CD4-positive, alpha-beta memory T cell (primary cell): ENCODE measurements at regions not wholly inside any gene's neighbourhood (a gene's known extent, or its start where the extent isn't known, plus 50 kb on each side); places are given as distances from the start of the nearest gene placed in this dataset.

Experiments used
- CTCF ChIA-PET: fragments of 350-600 bp; sonication (Branson Sonifier 250); formaldehyde crosslinking; loops from one replicate; lab custom pipeline; 2021; ENCODE audit warnings: inconsistent platforms; ENCODE audit not compliant: partially characterized antibody; lab: Charles Lee
- POLR2A ChIA-PET: fragments of 350-600 bp; sonication (Branson Sonifier 250); formaldehyde crosslinking; loops from one replicate; lab custom pipeline; 2021; ENCODE audit not compliant: partially characterized antibody; lab: Charles Lee
- DNase-seq, 5 donors: peaks; one replicate each; pipeline versions ENCODE4 v3.0.0 to v3.0.0-alpha.2; 2020 to 2022; ENCODE audit warnings: mixed read lengths in 1 of 5
- H3K27ac ChIP-seq: one replicate; pipeline ENCODE4 v1.7.0; 2013; ENCODE audit warnings: low read depth, low read length
- H3K27me3 ChIP-seq: 2 replicates; pipeline ENCODE4 v1.7.0; 2013; ENCODE audit warnings: mild to moderate bottlenecking, low read length, moderate library complexity; ENCODE audit not compliant: insufficient read depth
- H3K36me3 ChIP-seq: 2 replicates; pipeline ENCODE4 v1.7.0; 2013; ENCODE audit warnings: mild to moderate bottlenecking, low read length, moderate library complexity; ENCODE audit not compliant: insufficient read depth
- H3K4me1 ChIP-seq: 2 replicates; pipeline ENCODE4 v1.7.0; 2013; ENCODE audit warnings: mild to moderate bottlenecking, low read length, moderate library complexity; ENCODE audit not compliant: insufficient read depth
- H3K4me3 ChIP-seq, 2 donors: one replicate each; pipeline ENCODE4 v1.7.0; 2013; ENCODE audit warnings: low read length in 2 of 2, mild to moderate bottlenecking in 1 of 2
- H3K9me3 ChIP-seq, 2 donors: one replicate each; pipeline ENCODE4 v1.7.0; 2013; ENCODE audit warnings: low read length in 2 of 2, control low read depth in 1 of 2; ENCODE audit not compliant: control insufficient read depth in 1 of 2
- H3K27ac Mint-ChIP-seq, 7 donors: one replicate each; pipeline ENCODE4 v1.8.0; 2020 to 2021; ENCODE audit warnings: mixed read lengths in 7 of 7, mild to moderate bottlenecking in 6 of 7, inconsistent platforms in 3 of 7, moderate library complexity in 3 of 7
- H3K27me3 Mint-ChIP-seq, 2 donors: one replicate each; pipeline ENCODE4 v1.8.0; 2020 to 2021; ENCODE audit warnings: mixed read lengths in 2 of 2
- H3K36me3 Mint-ChIP-seq, 2 donors: one replicate each; pipeline ENCODE4 v1.8.0; 2020 to 2021; ENCODE audit warnings: mixed read lengths in 2 of 2, inconsistent platforms in 1 of 2, mild to moderate bottlenecking in 1 of 2
- H3K4me1 Mint-ChIP-seq, 4 donors: one replicate each; pipeline ENCODE4 v1.8.0; 2020 to 2021; ENCODE audit warnings: mixed read lengths in 4 of 4, mild to moderate bottlenecking in 1 of 4
- H3K4me3 Mint-ChIP-seq, 8 donors: one replicate each; pipeline ENCODE4 v1.8.0; 2020 to 2021; ENCODE audit warnings: mixed read lengths in 8 of 8, mild to moderate bottlenecking in 7 of 8, moderate library complexity in 6 of 8, inconsistent platforms in 3 of 8
- H3K9me3 Mint-ChIP-seq, 8 donors: one replicate each; pipeline ENCODE4 v1.8.0; 2020 to 2021; ENCODE audit warnings: mixed read lengths in 8 of 8, mild to moderate bottlenecking in 5 of 8, inconsistent platforms in 3 of 8, moderate library complexity in 1 of 8
- intact Hi-C: fragments of 100-400 bp; cut with micrococcal nuclease; formaldehyde crosslinking; loops from one replicate; pipeline ENCODE4 v1.15.1; 2023

DNA sequence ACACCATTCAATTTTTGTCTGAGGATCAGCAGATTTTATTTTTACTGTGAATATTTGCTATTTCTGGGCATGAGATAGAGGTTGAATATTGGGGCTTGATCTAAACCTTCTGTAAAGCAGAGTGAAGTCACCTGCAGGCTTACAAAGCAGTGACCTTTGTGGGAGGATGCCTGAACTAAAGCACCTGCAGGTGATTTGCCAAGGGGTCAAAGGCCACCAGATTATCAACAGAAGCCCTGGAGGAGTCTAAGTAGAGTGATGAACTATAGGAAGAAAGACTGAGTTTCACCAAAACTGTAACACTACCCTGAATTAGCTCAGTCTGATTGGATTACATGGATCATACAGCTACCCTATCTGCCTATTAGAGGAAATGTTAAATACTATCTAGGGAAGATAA lies 144.3 kb upstream of the PRLR start:
- no peak overlapping the region for H3K27ac Mint-ChIP-seq
- peaks cover 0 to 3% (median 0%) of the 10 kb centered on the region in 4 donors for H3K4me1 Mint-ChIP-seq
- peaks cover 0 to 2% (median 0%) of the 10 kb centered on the region in 8 donors for H3K9me3 Mint-ChIP-seq
- POLR2A ChIA-PET = no interaction called here
- CTCF ChIA-PET = no interaction called here
- Histone ChIP-seq H3K4me3 (no peak overlapping the region), H3K27me3 (no peaks in the 10 kb centered on the region), H3K27ac (no peak overlapping the region), H3K36me3 (no peaks in the 10 kb centered on the region), H3K9me3 (no peaks in the 10 kb centered on the region), H3K4me1 (no peaks in the 10 kb centered on the region)
- H3K36me3 Mint-ChIP-seq = no peaks in the 10 kb centered on the region
- no peak for DNase-seq
- intact Hi-C loops = no loop called here
- H3K4me3 Mint-ChIP-seq = no peak overlapping the region
- H3K27me3 Mint-ChIP-seq = peaks cover 1 to 5% of the 10 kb centered on the region in 2 donors

DNA sequence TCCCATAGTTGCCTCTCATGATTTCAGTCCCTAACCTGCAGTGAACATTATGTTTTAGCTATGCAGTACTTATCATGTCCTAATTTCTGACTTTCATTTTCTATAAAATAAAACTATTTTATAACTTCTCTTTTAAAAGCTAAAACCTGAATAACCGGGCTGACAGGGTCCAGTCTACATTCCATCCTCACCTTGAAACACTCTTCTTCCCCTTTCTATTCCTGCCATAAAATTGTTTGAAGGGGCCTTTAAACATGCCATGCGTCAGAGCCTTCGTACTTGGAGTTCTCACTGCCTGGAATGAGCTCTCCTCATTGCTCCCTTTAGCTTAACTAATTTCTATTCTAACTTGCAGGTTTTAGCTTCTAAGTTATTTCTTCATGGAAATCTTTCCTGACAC lies 143.0 kb upstream of the PRLR start:
- Mint-ChIP-seq H3K36me3 (no peaks in the 10 kb centered on the region), H3K4me3 (peak overlapping the region in 1 of 8 donors; percentile 24), H3K27ac (no peak overlapping the region), H3K4me1 (peaks cover 0 to 3% (median 0%) of the 10 kb centered on the region in 4 donors), H3K27me3 (peaks cover 1 to 3% of the 10 kb centered on the region in 2 donors), H3K9me3 (peaks cover 0 to 2% (median 0%) of the 10 kb centered on the region in 8 donors)
- DNase-seq = no peak
- no peaks in the 10 kb centered on the region for H3K4me1 ChIP-seq
- ChIA-PET CTCF (no interaction called here), POLR2A (no interaction called here)
- intact Hi-C loops = no loop called here
- H3K27ac ChIP-seq = no peak overlapping the region
- no peaks in the 10 kb centered on the region for H3K27me3 ChIP-seq
- no peaks in the 10 kb centered on the region for H3K36me3 ChIP-seq
- H3K4me3 ChIP-seq = no peak overlapping the region
- H3K9me3 ChIP-seq = no peaks in the 10 kb centered on the region

DNA sequence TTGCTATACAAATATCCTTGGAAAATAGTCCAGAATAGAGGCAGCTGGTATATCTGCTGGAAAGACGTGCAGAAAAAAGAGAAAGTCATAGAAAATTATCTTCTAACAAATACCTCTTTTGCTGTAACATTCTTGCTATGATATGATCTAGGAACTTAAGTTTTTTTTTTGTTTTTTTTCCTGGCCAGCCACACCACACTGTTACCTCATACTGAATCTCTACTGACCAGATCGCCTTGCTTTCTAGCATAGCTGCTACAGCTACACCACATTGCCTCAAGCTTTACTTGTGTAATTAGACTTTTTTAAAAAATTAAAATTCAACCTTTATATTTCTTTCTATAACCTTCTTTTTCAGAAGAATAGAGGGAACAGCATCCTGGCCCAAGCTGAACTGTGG lies 142.2 kb upstream of the PRLR start:
- peaks cover 0 to 2% (median 0%) of the 10 kb centered on the region in 8 donors for H3K9me3 Mint-ChIP-seq
- no peaks in the 10 kb centered on the region for H3K36me3 Mint-ChIP-seq
- Histone ChIP-seq H3K4me1 (no peaks in the 10 kb centered on the region), H3K4me3 (no peak overlapping the region), H3K27me3 (no peaks in the 10 kb centered on the region), H3K36me3 (no peaks in the 10 kb centered on the region), H3K9me3 (no peaks in the 10 kb centered on the region), H3K27ac (no peak overlapping the region)
- ChIA-PET CTCF (no interaction called here), POLR2A (no interaction called here)
- DNase-seq = no peak
- peaks cover 0 to 3% (median 0%) of the 10 kb centered on the region in 4 donors for H3K4me1 Mint-ChIP-seq
- no peak overlapping the region for H3K27ac Mint-ChIP-seq
- intact Hi-C loops = no loop called here
- H3K27me3 Mint-ChIP-seq = peaks cover 1% of the 10 kb centered on the region in 2 donors
- no peak overlapping the region for H3K4me3 Mint-ChIP-seq

DNA sequence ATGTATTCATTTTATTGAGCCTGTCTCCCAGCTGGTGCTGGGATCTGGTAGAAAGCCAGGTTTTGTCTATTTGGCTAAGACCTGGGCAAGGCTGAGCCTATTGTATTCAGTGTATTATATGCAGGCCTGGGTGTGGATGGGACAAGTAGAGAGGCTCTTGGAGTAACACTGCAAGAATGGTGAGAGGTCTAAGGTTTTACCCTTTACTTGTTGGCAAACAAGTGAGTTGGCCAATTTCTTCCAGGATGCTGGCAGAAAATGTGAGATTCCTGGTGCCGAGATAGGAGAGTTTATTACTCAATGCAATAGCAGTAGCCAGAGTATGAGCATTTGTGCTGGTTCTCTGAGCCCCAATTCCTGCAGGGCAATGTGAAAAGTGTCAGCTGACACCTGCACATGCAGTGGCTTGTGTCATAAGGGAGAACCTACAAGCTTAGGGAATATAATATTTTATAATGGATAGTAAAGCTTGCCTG lies 141.7 kb upstream of the PRLR start:
- H3K27ac Mint-ChIP-seq = no peak overlapping the region
- CTCF ChIA-PET = no interaction called here
- H3K27me3 Mint-ChIP-seq = peaks cover 1 to 4% of the 10 kb centered on the region in 2 donors
- no peak overlapping the region for H3K27ac ChIP-seq
- H3K4me1 Mint-ChIP-seq = peaks cover 0 to 3% (median 0%) of the 10 kb centered on the region in 4 donors
- H3K36me3 Mint-ChIP-seq = no peaks in the 10 kb centered on the region
- DNase-seq = no peak
- no peaks in the 10 kb centered on the region for H3K9me3 ChIP-seq
- H3K4me1 ChIP-seq = no peaks in the 10 kb centered on the region
- no peaks in the 10 kb centered on the region for H3K36me3 ChIP-seq
- H3K4me3 Mint-ChIP-seq = no peak overlapping the region
- H3K27me3 ChIP-seq = no peaks in the 10 kb centered on the region
- POLR2A ChIA-PET = no interaction called here
- H3K9me3 Mint-ChIP-seq = peaks cover 0 to 2% (median 0%) of the 10 kb centered on the region in 8 donors
- intact Hi-C loops = no loop called here
- no peak overlapping the region for H3K4me3 ChIP-seq

DNA sequence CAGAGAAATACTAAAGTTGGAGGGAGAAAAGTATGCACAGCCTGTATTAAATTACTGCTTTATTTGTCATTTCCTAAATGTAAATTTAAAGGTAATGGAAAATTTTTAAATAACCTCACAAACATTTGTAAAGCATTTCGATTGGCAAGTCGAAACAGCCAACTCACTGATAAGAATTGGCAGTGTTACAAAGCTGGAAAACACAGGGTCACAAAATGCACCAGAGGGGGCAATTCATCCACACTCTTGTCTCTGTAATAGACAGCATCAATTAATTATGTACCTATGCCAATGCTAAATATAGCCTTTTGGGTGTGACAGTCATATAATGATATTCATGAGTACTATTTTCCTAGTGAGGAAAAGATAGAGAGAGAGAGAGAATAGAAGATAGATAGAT lies 140.6 kb upstream of the PRLR start:
- DNase-seq = no peak
- Mint-ChIP-seq H3K27ac (no peak overlapping the region), H3K27me3 (peaks cover 7 to 9% of the 10 kb centered on the region in 2 donors), H3K9me3 (peaks cover 0 to 3% (median 0%) of the 10 kb centered on the region in 8 donors), H3K4me1 (peaks cover 0 to 3% (median 0%) of the 10 kb centered on the region in 4 donors), H3K36me3 (no peaks in the 10 kb centered on the region), H3K4me3 (no peak overlapping the region)
- Histone ChIP-seq H3K9me3 (no peaks in the 10 kb centered on the region), H3K36me3 (no peaks in the 10 kb centered on the region), H3K27me3 (no peaks in the 10 kb centered on the region), H3K27ac (no peak overlapping the region), H3K4me3 (no peak overlapping the region), H3K4me1 (no peaks in the 10 kb centered on the region)
- POLR2A ChIA-PET = no interaction called here
- intact Hi-C loops = no loop called here
- CTCF ChIA-PET = no interaction called here

DNA sequence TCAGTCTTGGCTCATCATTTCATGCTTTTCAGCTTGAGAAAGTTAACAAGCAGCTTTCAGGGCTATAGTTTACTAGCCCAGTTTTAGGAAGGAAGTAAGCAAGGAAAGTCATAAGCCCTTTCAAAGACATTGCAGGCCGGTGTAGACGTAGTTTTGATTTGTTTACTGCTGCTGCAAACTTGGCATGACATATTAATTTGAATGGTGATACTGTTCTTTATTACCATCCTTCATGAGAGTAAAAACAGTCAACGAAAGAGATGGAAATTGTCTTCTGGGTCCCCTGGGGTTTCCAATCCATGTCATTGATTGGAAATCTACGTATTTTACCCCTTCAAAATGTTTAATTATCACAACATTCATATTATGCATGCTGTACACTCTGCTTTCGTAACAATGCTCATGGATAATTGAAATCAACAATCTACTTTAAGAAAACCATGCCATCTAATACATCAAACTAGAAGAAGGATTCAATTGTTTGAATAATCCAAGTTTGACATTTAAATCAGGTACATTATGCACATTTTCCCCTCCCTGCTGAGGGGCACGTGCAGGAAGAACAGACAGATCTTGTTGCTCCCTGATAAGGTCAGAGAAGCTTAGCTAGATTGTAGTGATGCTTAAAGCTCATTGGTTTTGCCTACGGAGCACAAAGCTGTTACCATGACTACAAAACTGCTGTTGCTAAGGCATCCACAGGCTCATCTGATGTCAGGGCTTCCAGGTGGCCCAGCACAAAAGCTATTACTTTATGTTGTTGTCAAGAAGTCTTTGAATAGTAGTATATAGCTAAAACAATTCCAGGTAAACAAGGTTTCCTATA lies 139.9 kb upstream of the PRLR start:
- Histone ChIP-seq H3K36me3 (no peaks in the 10 kb centered on the region), H3K4me3 (no peak overlapping the region), H3K27ac (no peak overlapping the region), H3K9me3 (no peaks in the 10 kb centered on the region), H3K27me3 (no peaks in the 10 kb centered on the region), H3K4me1 (no peaks in the 10 kb centered on the region)
- intact Hi-C loops = no loop called here
- ChIA-PET POLR2A (no interaction called here), CTCF (no interaction called here)
- H3K27me3 Mint-ChIP-seq = peaks cover 7 to 9% of the 10 kb centered on the region in 2 donors
- H3K27ac Mint-ChIP-seq = peak overlapping the region in 1 of 7 donors; percentile 15
- no peak overlapping the region for H3K4me3 Mint-ChIP-seq
- peaks cover 0 to 3% (median 0%) of the 10 kb centered on the region in 4 donors for H3K4me1 Mint-ChIP-seq
- DNase-seq = peak in 1 of 5 donors; percentile 2
- H3K36me3 Mint-ChIP-seq = no peaks in the 10 kb centered on the region
- peaks cover 0 to 3% (median 0%) of the 10 kb centered on the region in 8 donors for H3K9me3 Mint-ChIP-seq

DNA sequence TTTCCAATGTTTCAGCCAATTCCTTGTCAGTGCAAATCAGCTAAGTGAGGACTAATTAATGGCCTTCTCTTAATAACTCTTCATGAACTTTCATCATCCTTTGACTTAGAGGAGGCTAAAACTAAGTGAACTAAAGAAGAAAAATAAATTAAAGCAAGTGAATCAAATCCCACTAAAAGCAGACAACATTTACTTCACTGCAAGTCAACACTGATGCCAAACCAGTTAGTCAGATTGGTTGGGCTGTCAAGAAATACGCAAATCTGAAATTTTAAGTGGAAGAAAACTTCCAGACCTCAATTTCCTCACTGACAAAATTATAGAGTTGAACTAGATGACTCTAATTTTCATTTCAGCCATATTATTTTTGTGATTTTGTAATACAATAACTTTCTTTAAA lies 137.2 kb upstream of the PRLR start:
- H3K27me3 Mint-ChIP-seq = peaks cover 7 to 9% of the 10 kb centered on the region in 2 donors
- Histone ChIP-seq H3K27me3 (no peaks in the 10 kb centered on the region), H3K27ac (no peak overlapping the region), H3K36me3 (no peaks in the 10 kb centered on the region), H3K9me3 (no peaks in the 10 kb centered on the region), H3K4me3 (no peak overlapping the region), H3K4me1 (no peaks in the 10 kb centered on the region)
- peaks cover 0 to 3% (median 0%) of the 10 kb centered on the region in 4 donors for H3K4me1 Mint-ChIP-seq
- no peak overlapping the region for H3K27ac Mint-ChIP-seq
- H3K4me3 Mint-ChIP-seq = no peak overlapping the region
- intact Hi-C loops = no loop called here
- POLR2A ChIA-PET = no interaction called here
- peaks cover 0 to 3% (median 0%) of the 10 kb centered on the region in 8 donors for H3K9me3 Mint-ChIP-seq
- DNase-seq = no peak
- CTCF ChIA-PET = no interaction called here
- no peaks in the 10 kb centered on the region for H3K36me3 Mint-ChIP-seq
